ENCODE measurements at regions not wholly inside any gene's neighbourhood (a gene's known extent, or its start where the extent isn't known, plus 50 kb on each side); places are given as distances from the start of the nearest gene placed in this dataset.

GRCh38 chr1:111559736-111560279, 56.4 kb upstream of the ADORA3 start:
- TF ChIP-seq POLR2A (IDR thresholded peaks at IDR 0.05; ENCODE audit: low read length): no peak
- TF ChIP-seq GATA1 (IDR thresholded peaks at IDR 0.05; ENCODE audit: low read depth, low read length): no peak
